HUES48 (cell line): ENCODE measurements at regions not wholly inside any gene's neighbourhood (a gene's known extent, or its start where the extent isn't known, plus 50 kb on each side); places are given as distances from the start of the nearest gene placed in this dataset.

Experiments used
- H3K27ac ChIP-seq: one replicate; pipeline ENCODE4 v1.7.0; 2013; ENCODE audit warnings: low read depth, low read length, inconsistent platforms
- H3K27me3 ChIP-seq: 2 replicates; pipeline ENCODE4 v1.6.1; 2013; ENCODE audit warnings: mild to moderate bottlenecking, low read length; ENCODE audit not compliant: control insufficient read depth, insufficient read depth
- H3K36me3 ChIP-seq: 2 replicates; pipeline ENCODE4 v1.6.1; 2013; ENCODE audit warnings: low read length; ENCODE audit not compliant: control insufficient read depth, insufficient read depth
- H3K4me1 ChIP-seq: 2 replicates; pipeline ENCODE4 v1.6.1; 2013; ENCODE audit warnings: mild to moderate bottlenecking, low read length; ENCODE audit not compliant: control insufficient read depth, insufficient read depth
- H3K4me3 ChIP-seq: 2 replicates; pipeline ENCODE4 v1.5.1; 2013; ENCODE audit warnings: mild to moderate bottlenecking, low read depth, low read length
- H3K9ac ChIP-seq: 2 replicates; pipeline ENCODE4 v1.6.1; 2013; ENCODE audit warnings: mild to moderate bottlenecking, low read depth, low read length, moderate library complexity
- H3K9me3 ChIP-seq: 2 replicates; pipeline ENCODE4 v1.6.1; 2013; ENCODE audit warnings: low read length; ENCODE audit not compliant: control insufficient read depth, insufficient read depth

- Histone ChIP-seq H3K27ac (no peak overlapping the region), H3K27me3 (no peaks in the 10 kb centered on the region), H3K4me1 (no peaks in the 10 kb centered on the region)
These were observed 78.3 kb downstream of the RAMP3 start for GRCh38 chr7:45235905-45236304.

DNA sequence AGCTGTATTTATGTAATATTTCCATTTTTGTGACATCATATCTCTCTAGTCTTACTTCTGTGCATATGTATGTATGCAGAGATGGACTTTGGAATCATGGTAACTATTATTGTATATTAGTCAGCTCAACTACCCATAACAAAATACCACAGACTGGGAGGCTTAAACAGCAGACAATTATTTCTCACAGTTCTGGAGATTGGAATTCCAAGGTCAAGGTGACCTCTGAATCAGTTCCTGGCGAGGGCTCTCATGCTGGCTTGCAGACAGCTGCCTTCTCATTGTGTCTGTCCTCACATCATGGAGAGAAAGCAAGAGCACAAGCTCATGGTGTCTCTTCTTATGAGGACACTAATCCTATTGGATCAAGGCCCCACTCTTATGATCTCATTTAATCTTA lies 79.1 kb downstream of the RAMP3 start:
- Histone ChIP-seq H3K9ac (no peak overlapping the region), H3K9me3 (no peaks in the 10 kb centered on the region), H3K36me3 (no peaks in the 10 kb centered on the region), H3K4me1 (no peaks in the 10 kb centered on the region), H3K27me3 (no peaks in the 10 kb centered on the region), H3K4me3 (no peak overlapping the region), H3K27ac (no peak overlapping the region)

More at GRCh38 chr7:45235905-45236304, 78.3 kb downstream of the RAMP3 start:
- no peaks in the 10 kb centered on the region for H3K36me3 ChIP-seq
- H3K9me3 ChIP-seq, result no peaks in the 10 kb centered on the region
- no peak overlapping the region for H3K4me3 ChIP-seq
- H3K9ac ChIP-seq, result no peak overlapping the region

GRCh38 chr7:45237788-45238461 lies 80.3 kb downstream of the RAMP3 start:
- Histone ChIP-seq H3K9me3 (no peaks in the 10 kb centered on the region), H3K27me3 (no peaks in the 10 kb centered on the region), H3K36me3 (no peaks in the 10 kb centered on the region), H3K4me1 (no peaks in the 10 kb centered on the region), H3K4me3 (no peak overlapping the region), H3K27ac (no peak overlapping the region), H3K9ac (no peak overlapping the region)

GRCh38 chr7:45238806-45239205 lies 81.2 kb downstream of the RAMP3 start:
- Histone ChIP-seq H3K4me1 (no peaks in the 10 kb centered on the region), H3K36me3 (no peaks in the 10 kb centered on the region), H3K27me3 (no peaks in the 10 kb centered on the region), H3K9me3 (no peaks in the 10 kb centered on the region), H3K27ac (no peak overlapping the region), H3K4me3 (no peak overlapping the region), H3K9ac (no peak overlapping the region)

- Histone ChIP-seq H3K36me3 (no peaks in the 10 kb centered on the region), H3K27me3 (no peaks in the 10 kb centered on the region), H3K27ac (no peak overlapping the region)
These were observed 81.9 kb downstream of the RAMP3 start for GRCh38 chr7:45239486-45239885.

DNA sequence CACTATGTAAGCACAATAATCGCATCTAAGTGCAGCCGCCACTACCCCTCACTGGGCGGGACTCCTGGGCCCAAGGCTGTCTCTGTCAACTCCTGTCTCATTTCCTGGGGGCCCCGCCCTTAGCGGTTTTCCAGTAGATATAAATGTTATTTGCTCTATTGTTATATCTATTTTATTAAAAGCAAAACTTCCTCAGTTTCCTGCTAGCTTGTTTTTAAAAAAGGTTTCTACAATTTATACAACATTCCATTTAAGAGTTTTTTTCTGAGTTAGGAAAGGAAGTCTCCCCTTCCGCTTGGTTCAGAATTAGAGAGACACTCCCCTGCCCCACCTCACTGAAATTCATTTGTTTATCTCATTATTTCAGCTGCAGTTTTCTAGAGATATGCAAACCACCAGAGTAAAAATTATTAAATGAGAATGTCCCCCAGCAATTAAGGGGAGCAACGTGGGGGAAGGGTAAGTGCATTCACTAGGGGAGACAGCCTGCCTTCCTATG lies 82.7 kb downstream of the RAMP3 start:
- Histone ChIP-seq H3K27me3 (no peaks in the 10 kb centered on the region), H3K9ac (no peak overlapping the region), H3K36me3 (no peaks in the 10 kb centered on the region), H3K27ac (no peak overlapping the region), H3K4me1 (no peaks in the 10 kb centered on the region), H3K9me3 (no peaks in the 10 kb centered on the region), H3K4me3 (no peak overlapping the region)

More at GRCh38 chr7:45239486-45239885, 81.9 kb downstream of the RAMP3 start:
- Histone ChIP-seq H3K9ac (no peak overlapping the region), H3K4me3 (no peak overlapping the region), H3K9me3 (no peaks in the 10 kb centered on the region), H3K4me1 (no peaks in the 10 kb centered on the region)

DNA sequence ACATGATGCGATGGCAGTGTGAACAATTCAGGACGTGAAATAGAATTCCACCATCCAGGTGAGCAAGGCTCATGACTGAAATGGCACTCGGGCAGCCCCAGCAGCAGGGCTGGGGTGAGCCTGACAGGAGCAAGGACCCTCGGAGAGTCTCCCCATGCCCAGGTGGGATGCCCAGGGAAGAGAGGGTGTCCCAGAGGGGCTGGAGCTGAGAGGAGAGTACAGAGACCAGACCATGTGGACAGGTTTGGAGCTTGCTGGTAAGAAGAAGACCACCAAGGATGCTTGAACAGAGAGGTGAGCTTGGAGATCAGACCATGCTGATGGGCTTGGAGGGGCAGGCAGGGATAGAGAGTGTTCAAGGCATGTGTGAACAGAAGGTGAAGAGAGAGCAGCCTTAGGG lies 83.3 kb downstream of the RAMP3 start:
- Histone ChIP-seq H3K27ac (no peak overlapping the region), H3K27me3 (no peaks in the 10 kb centered on the region), H3K36me3 (no peaks in the 10 kb centered on the region), H3K9ac (no peak overlapping the region), H3K9me3 (no peaks in the 10 kb centered on the region), H3K4me1 (no peaks in the 10 kb centered on the region), H3K4me3 (no peak overlapping the region)

DNA sequence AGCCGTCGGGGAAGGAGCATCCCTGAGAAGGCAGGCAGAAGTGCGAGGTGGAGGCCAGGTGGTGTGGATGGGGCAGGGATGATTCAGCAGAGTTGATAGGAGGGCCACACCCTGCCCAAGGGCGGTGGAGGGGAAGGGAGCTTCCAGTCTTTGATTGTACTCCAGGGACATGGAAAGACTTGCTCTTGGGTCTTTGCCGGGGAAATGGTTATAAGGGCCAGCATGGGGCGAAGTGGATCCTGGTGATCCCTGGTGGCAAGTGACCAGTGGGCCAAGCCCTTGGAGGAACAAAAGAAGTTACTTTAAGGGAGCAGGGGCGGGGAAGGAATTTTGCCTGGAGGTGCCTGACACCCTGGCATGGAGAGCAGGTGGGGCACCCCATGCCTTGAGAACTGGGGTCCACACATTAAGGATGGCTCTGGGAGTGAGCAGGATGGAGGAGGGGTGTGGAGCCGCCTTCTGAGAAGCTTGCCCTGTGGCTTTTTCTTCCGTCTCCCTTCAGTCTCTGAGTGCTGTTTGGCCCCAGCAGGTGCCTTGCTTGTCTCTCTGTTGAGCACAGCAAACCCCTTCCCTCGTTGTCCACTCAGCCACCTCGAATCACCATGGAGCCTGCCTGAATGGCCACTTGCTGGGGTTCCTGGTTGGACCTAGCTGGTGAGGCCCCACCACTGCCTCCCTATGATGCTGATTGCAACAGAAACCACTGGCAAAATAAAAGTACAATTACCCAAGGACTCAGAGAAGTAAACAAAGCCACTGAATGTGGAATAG lies 83.9 kb downstream of the RAMP3 start:
- H3K27ac ChIP-seq, result no peak overlapping the region
- no peaks in the 10 kb centered on the region for H3K9me3 ChIP-seq

DNA sequence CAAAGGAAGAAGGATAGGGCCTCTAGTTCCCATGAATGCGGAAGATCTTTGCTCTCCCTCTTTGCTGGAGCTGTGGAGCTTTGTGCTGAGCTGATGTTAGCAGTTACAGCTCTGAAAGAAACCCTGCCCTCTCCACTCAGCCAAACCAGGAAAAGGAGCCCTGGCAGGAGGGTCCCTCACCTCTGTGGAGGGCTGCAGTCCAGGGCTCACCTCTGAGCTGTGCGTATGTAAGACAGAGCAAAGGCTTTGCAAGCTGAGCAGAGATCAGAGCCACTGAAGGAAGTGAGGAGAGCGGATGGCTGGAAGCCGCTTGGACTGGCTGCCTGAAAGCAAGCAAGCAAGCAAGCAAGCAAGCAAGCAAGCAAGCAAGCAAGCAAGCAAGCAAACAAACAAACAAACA lies 84.7 kb downstream of the RAMP3 start:
- no peak overlapping the region for H3K4me3 ChIP-seq
- H3K27ac ChIP-seq, result no peak overlapping the region
- H3K9me3 ChIP-seq, result no peaks in the 10 kb centered on the region
- no peaks in the 10 kb centered on the region for H3K4me1 ChIP-seq
- no peaks in the 10 kb centered on the region for H3K36me3 ChIP-seq
- no peak overlapping the region for H3K9ac ChIP-seq
- no peaks in the 10 kb centered on the region for H3K27me3 ChIP-seq

More for the DNA sequence above, 83.9 kb downstream of the RAMP3 start:
- Histone ChIP-seq H3K27me3 (no peaks in the 10 kb centered on the region), H3K4me3 (no peak overlapping the region), H3K4me1 (no peaks in the 10 kb centered on the region), H3K36me3 (no peaks in the 10 kb centered on the region), H3K9ac (no peak overlapping the region)

GRCh38 chr7:45242698-45243097 lies 85.1 kb downstream of the RAMP3 start:
- Histone ChIP-seq H3K27ac (no peak overlapping the region), H3K9me3 (no peaks in the 10 kb centered on the region), H3K4me3 (no peak overlapping the region), H3K4me1 (no peaks in the 10 kb centered on the region), H3K27me3 (no peaks in the 10 kb centered on the region), H3K36me3 (no peaks in the 10 kb centered on the region), H3K9ac (no peak overlapping the region)

GRCh38 chr7:45244981-45245380 lies 87.4 kb downstream of the RAMP3 start:
- no peak overlapping the region for H3K4me3 ChIP-seq
- H3K27ac ChIP-seq, result no peak overlapping the region
- no peak overlapping the region for H3K9ac ChIP-seq
- no peaks in the 10 kb centered on the region for H3K36me3 ChIP-seq
- H3K27me3 ChIP-seq, result no peaks in the 10 kb centered on the region
- no peaks in the 10 kb centered on the region for H3K4me1 ChIP-seq
- H3K9me3 ChIP-seq, result no peaks in the 10 kb centered on the region
